PC-3 (cell line): ENCODE measurements at regions not wholly inside any gene's neighbourhood (a gene's known extent, or its start where the extent isn't known, plus 50 kb on each side); places are given as distances from the start of the nearest gene placed in this dataset.

Experiments
- ATAC-seq: fragments of 200-7000 bp; cut with Tn5 transposase; 2 replicates; pipeline ENCODE4 v1.9.1; 2020; ENCODE audit warnings: mild to moderate bottlenecking, moderate library complexity
- BruUV-seq: library from RNA; stranded (reverse); fragments of 400-500 nt; replicated peaks from 2 replicates; lab custom pipeline; 2021; lab: Mats Ljungman, UMichigan
- CTCF ChIA-PET: fragments of 300-600 bp; sonication (Branson Sonifier 250); formaldehyde crosslinking; loops from one replicate; lab custom pipeline; 2022; ENCODE audit warnings: antibody characterized with exemption; lab: Charles Lee
- POLR2A ChIA-PET: fragments of 300-600 bp; sonication (Branson Sonifier 250); formaldehyde crosslinking; loops from one replicate; lab custom pipeline; 2022; ENCODE audit warnings: antibody characterized with exemption; ENCODE audit not compliant: unreplicated experiment; lab: Charles Lee
- DNase-seq: peaks from one replicate; pipeline ENCODE4 v3.0.0-alpha.2; 2015
- H2AFZ ChIP-seq: fragments of 300-600 bp; sonication (generic); 2 replicates; pipeline ENCODE4 v1.6.0; 2016; ENCODE audit warnings: antibody characterized with exemption, low read length
- H3F3A ChIP-seq: fragments of 300-600 bp; sonication (generic); one replicate; pipeline ENCODE4 v1.6.0; 2017; ENCODE audit warnings: antibody characterized with exemption, low read length, control low read depth, mild to moderate bottlenecking; ENCODE audit not compliant: unreplicated experiment
- H3K27ac ChIP-seq: fragments of 300-600 bp; sonication (generic); 2 replicates; pipeline ENCODE4 v1.5.1; 2016; ENCODE audit warnings: mild to moderate bottlenecking, low read length
- H3K27me3 ChIP-seq: fragments of 300-600 bp; sonication (generic); 2 replicates; pipeline ENCODE4 v1.6.1; 2016; ENCODE audit warnings: low read length, mixed read lengths
- H3K36me3 ChIP-seq: fragments of 300-600 bp; sonication (generic); 2 replicates; pipeline ENCODE4 v1.6.1; 2016; ENCODE audit warnings: low read depth, mixed run types, low read length, mixed read lengths
- H3K4me1 ChIP-seq: fragments of 300-600 bp; sonication (generic); 2 replicates; pipeline ENCODE4 v1.5.1; 2016; ENCODE audit warnings: low read length; ENCODE audit not compliant: insufficient read depth
- H3K4me2 ChIP-seq: fragments of 300-600 bp; sonication (generic); 2 replicates; pipeline ENCODE4 v1.6.0; 2016; ENCODE audit warnings: low read length
- H3K4me3 ChIP-seq: fragments of 300-600 bp; sonication (generic); 2 replicates; pipeline ENCODE4 v1.5.1; 2016; ENCODE audit warnings: mild to moderate bottlenecking, low read length, mixed read lengths
- H3K79me2 ChIP-seq: fragments of 300-600 bp; sonication (generic); 2 replicates; pipeline ENCODE4 v1.6.1; 2017; ENCODE audit warnings: low read length, mixed read lengths
- H3K9ac ChIP-seq: fragments of 300-600 bp; sonication (generic); 2 replicates; pipeline ENCODE4 v1.6.0; 2016; ENCODE audit warnings: mild to moderate bottlenecking, low read length
- H3K9me2 ChIP-seq: fragments of 300-600 bp; sonication (generic); replicated peaks from 2 replicates; pipeline ENCODE4 v1.6.1; 2016; ENCODE audit warnings: mixed run types, low read length, mixed read lengths
- H3K9me3 ChIP-seq: fragments of 300-600 bp; sonication (generic); 2 replicates; pipeline ENCODE4 v1.6.1; 2016; ENCODE audit warnings: low read length, mixed read lengths
- H4K20me1 ChIP-seq: fragments of 300-600 bp; sonication (generic); 2 replicates; pipeline ENCODE4 v1.6.1; 2016; ENCODE audit warnings: low read length, mixed read lengths
- EZH2 ChIP-seq: fragments of 300-600 bp; sonication (generic); IDR thresholded peaks from one replicate; pipeline ENCODE4 v1.6.1; 2017; ENCODE audit warnings: antibody characterized with exemption, mild to moderate bottlenecking, low read length; ENCODE audit not compliant: unreplicated experiment
- EZH2phosphoT487 ChIP-seq: fragments of 300-600 bp; sonication (generic); IDR thresholded peaks from 2 replicates; pipeline ENCODE4 v1.6.1; 2018; ENCODE audit warnings: mild to moderate bottlenecking, antibody characterized with exemption, low read length, borderline replicate concordance
- intact Hi-C: fragments of 100-400 bp; cut with micrococcal nuclease; formaldehyde crosslinking; loops from 2 replicates; pipeline ENCODE4 v1.9.0; 2023
- TF ChIP-seq, protein P1 (sequence below): fragments of 300-600 bp; sonication (generic); conservative IDR thresholded peaks from 2 replicates; pipeline ENCODE4 v1.5.1; 2017; ENCODE audit warnings: antibody characterized with exemption, low read depth, mild to moderate bottlenecking, low read length

DNA sequence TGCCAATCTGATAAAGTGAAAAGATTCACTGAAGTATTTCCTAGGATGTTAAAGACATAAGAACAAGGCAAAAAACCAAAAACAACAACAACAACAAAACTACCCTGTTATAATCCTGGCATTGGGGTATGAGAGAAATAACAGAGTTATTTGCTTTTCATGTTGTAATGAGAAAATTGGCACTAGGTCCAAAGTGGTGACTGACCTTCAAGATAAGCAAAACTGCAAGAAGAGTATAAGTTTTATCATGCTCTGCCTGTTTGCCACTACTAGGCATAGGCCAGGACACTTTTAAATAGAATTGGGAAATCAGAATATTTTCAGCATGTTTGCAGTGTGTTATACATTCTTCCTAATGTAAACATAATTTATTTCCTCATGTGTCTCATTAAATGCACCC, 140.1 kb upstream of the CPM start:
- H3K27me3 ChIP-seq, result no peaks in the 10 kb centered on the region
- no peaks in the 10 kb centered on the region for H3K9me3 ChIP-seq
- DNase-seq (no peak), ATAC-seq (no peak)
- H3F3A ChIP-seq, result no peaks in the 10 kb centered on the region
- intact Hi-C loops, result no loop called here
- H3K4me2 ChIP-seq, result no peak overlapping the region
- H2AFZ ChIP-seq, result no peak overlapping the region
- no peak overlapping the region for H3K27ac ChIP-seq
- ChIA-PET CTCF (no interaction called here), POLR2A (no interaction called here)
- H3K9me2 ChIP-seq, result no peaks in the 10 kb centered on the region
- no peaks in the 10 kb centered on the region for H4K20me1 ChIP-seq
- no peaks in the 10 kb centered on the region for H3K79me2 ChIP-seq
- H3K9ac ChIP-seq, result no peak overlapping the region
- peaks cover 17% of the 10 kb centered on the region for H3K4me1 ChIP-seq
- no peak overlapping the region for H3K4me3 ChIP-seq
- TF ChIP-seq EZH2 (no peak), EZH2phosphoT487 (no peak)
- TF ChIP-seq, protein P1, sequence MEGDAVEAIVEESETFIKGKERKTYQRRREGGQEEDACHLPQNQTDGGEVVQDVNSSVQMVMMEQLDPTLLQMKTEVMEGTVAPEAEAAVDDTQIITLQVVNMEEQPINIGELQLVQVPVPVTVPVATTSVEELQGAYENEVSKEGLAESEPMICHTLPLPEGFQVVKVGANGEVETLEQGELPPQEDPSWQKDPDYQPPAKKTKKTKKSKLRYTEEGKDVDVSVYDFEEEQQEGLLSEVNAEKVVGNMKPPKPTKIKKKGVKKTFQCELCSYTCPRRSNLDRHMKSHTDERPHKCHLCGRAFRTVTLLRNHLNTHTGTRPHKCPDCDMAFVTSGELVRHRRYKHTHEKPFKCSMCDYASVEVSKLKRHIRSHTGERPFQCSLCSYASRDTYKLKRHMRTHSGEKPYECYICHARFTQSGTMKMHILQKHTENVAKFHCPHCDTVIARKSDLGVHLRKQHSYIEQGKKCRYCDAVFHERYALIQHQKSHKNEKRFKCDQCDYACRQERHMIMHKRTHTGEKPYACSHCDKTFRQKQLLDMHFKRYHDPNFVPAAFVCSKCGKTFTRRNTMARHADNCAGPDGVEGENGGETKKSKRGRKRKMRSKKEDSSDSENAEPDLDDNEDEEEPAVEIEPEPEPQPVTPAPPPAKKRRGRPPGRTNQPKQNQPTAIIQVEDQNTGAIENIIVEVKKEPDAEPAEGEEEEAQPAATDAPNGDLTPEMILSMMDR, result no peak
- BruUV-seq, result no TSS peak
- H3K36me3 ChIP-seq, result no peaks in the 10 kb centered on the region

DNA sequence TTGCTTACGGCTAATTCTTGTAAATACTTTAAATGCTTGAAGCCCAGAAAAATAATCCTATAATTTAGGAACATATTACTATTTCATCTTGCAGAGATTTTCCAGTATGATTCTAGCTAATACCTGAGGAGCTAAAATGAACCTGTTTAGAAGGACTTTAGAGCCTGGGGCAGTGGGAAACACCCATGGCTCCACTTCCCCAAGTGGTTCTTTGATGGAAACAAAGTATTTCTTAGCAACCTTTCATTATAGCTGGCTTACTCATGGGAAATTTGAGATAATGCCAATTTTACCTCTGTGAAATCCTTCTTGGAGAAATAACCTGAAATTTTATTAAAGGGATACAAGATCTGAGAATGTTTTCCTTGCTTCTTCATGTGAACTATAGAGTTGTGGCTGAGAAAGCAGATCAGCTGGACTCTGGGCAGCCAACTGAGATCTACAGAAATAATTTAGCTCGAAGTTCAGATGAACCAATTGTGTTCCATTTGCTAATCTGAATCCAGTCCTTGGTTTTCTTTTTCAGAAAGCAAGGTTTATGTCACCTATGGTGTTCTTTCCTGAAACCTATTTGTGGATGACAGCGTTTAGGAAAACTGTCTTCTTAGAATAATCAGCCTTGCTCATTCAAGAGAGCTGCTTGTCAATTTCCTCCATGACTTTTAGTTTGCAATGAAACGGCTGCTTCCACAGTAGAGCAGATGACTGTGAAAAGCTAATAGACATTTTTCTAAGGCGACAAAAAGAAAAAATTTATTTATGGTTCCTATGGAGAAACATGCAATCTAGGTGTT, 141.8 kb upstream of the CPM start:
- Histone ChIP-seq H4K20me1 (no peaks in the 10 kb centered on the region), H3F3A (no peaks in the 10 kb centered on the region), H3K27ac (no peak overlapping the region), H3K9me3 (no peaks in the 10 kb centered on the region), H3K4me2 (no peak overlapping the region), H3K9ac (no peak overlapping the region), H2AFZ (no peak overlapping the region), H3K27me3 (no peaks in the 10 kb centered on the region), H3K9me2 (no peaks in the 10 kb centered on the region), H3K4me3 (no peak overlapping the region), H3K36me3 (no peaks in the 10 kb centered on the region), H3K4me1 (peaks cover 8% of the 10 kb centered on the region), H3K79me2 (no peaks in the 10 kb centered on the region)
- DNase-seq (no peak), ATAC-seq (no peak)
- intact Hi-C loops, result no loop called here
- POLR2A ChIA-PET, result no interaction called here
- CTCF ChIA-PET, result interaction anchor here (0.6 kb wide), 1 partner anchor 212 kb away, joined by 3 read pairs; no protein-coding TSS in a partner anchor
- TF ChIP-seq EZH2phosphoT487, result no peak
- no peak for TF ChIP-seq EZH2
- TF ChIP-seq, protein P1, result no peak
- BruUV-seq, result no TSS peak

DNA sequence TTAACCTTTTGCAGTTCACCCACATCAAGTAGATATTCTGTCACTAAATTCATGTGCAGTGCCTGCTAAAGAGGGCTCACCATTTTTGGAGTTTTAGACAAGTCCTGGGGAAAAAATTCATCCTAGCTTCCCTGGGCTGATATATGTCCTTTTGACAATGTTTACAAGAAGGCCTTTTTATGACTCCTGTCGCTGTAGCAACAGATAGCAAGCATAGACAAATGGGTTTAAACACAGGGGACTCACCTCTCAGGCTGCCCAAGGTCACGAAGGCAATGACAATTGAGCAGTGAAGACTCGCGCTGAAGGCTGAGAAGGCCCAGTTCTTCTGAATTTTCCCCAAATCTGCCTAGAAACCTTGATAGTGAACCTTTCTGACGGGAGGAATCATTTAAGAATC, 150.7 kb upstream of the CPM start:
- Histone ChIP-seq H3K27me3 (no peaks in the 10 kb centered on the region), H3K36me3 (no peaks in the 10 kb centered on the region), H3K4me1 (no peaks in the 10 kb centered on the region), H4K20me1 (no peaks in the 10 kb centered on the region), H3K4me2 (no peak overlapping the region), H3K9me2 (no peaks in the 10 kb centered on the region), H3F3A (no peaks in the 10 kb centered on the region), H3K27ac (no peak overlapping the region), H3K9ac (no peak overlapping the region), H3K79me2 (no peaks in the 10 kb centered on the region), H3K9me3 (no peaks in the 10 kb centered on the region), H2AFZ (no peak overlapping the region), H3K4me3 (no peak overlapping the region)
- ChIA-PET CTCF (no interaction called here), POLR2A (no interaction called here)
- intact Hi-C loops, result no loop called here
- no peak for DNase-seq
- no peak for ATAC-seq
- no TSS peak for BruUV-seq
- TF ChIP-seq, protein P1, result no peak
- TF ChIP-seq EZH2phosphoT487 (no peak), EZH2 (no peak)
